ENCODE measurements at regions not wholly inside any gene's neighbourhood (a gene's known extent, or its start where the extent isn't known, plus 50 kb on each side); places are given as distances from the start of the nearest gene placed in this dataset.

GRCh38 chr22:27212617-27213177, 555.3 kb downstream of the MIAT start:
- TF ChIP-seq, protein P1, sequence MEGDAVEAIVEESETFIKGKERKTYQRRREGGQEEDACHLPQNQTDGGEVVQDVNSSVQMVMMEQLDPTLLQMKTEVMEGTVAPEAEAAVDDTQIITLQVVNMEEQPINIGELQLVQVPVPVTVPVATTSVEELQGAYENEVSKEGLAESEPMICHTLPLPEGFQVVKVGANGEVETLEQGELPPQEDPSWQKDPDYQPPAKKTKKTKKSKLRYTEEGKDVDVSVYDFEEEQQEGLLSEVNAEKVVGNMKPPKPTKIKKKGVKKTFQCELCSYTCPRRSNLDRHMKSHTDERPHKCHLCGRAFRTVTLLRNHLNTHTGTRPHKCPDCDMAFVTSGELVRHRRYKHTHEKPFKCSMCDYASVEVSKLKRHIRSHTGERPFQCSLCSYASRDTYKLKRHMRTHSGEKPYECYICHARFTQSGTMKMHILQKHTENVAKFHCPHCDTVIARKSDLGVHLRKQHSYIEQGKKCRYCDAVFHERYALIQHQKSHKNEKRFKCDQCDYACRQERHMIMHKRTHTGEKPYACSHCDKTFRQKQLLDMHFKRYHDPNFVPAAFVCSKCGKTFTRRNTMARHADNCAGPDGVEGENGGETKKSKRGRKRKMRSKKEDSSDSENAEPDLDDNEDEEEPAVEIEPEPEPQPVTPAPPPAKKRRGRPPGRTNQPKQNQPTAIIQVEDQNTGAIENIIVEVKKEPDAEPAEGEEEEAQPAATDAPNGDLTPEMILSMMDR (IDR thresholded peaks at IDR 0.05; ENCODE audit: low read length), result no peak
- no peak for TF ChIP-seq EZH2 (optimal IDR thresholded peaks at IDR 0.05; ENCODE audit: low read depth, low read length)
- TF ChIP-seq EZH2phosphoT487 (IDR thresholded peaks at IDR 0.05; ENCODE audit: low read length), result no peak

Data from MM.1S (cell line).